B cell (primary cell): ENCODE measurements at regions not wholly inside any gene's neighbourhood (a gene's known extent, or its start where the extent isn't known, plus 50 kb on each side); places are given as distances from the start of the nearest gene placed in this dataset.

ENCODE experiments used
- ATAC-seq: fragments of 200-7000 bp; cut with Tn5 transposase; one replicate; pipeline ENCODE4 v1.10.0; 2021; ENCODE audit warnings: low read depth, mild to moderate bottlenecking, moderate number of reproducible peaks, moderate library complexity
- CTCF ChIA-PET: fragments of 350-600 bp; sonication (Branson Sonifier 250); formaldehyde crosslinking; loops from one replicate; lab custom pipeline; 2021; ENCODE audit warnings: antibody characterized with exemption, inconsistent platforms; lab: Charles Lee
- POLR2A ChIA-PET: fragments of 350-600 bp; sonication (Branson Sonifier 250); formaldehyde crosslinking; loops from one replicate; lab custom pipeline; 2021; ENCODE audit warnings: antibody characterized with exemption; lab: Charles Lee
- DNase-seq: peaks from one replicate; pipeline ENCODE4 v3.0.0; 2013
- H2AFZ ChIP-seq: 2 replicates; pipeline ENCODE4 v1.6.1; 2012; ENCODE audit warnings: mild to moderate bottlenecking, low read depth, low read length; ENCODE audit not compliant: insufficient read depth, poor library complexity, severe bottlenecking
- H3K27ac ChIP-seq, 2 donors: 1 replicate in 1 of 2; 2 replicates in 1 of 2; pipeline ENCODE4 v1.5.1; 2012 to 2013; ENCODE audit warnings: low read length in 2 of 2, mild to moderate bottlenecking in 2 of 2, moderate library complexity in 1 of 2
- H3K27me3 ChIP-seq, 4 experiments: fragments of 200-600 bp in 1 of 4; sonication (generic) in 1 of 4; replicated peaks in 1 of 4; 1 replicate in 2 of 4; 2 replicates in 2 of 4; pipeline versions ENCODE4 v1.6.1 to v1.7.0; 2013 to 2016; ENCODE audit warnings: low read length in 3 of 4, mild to moderate bottlenecking in 2 of 4, mixed read lengths in 1 of 4, moderate library complexity in 1 of 4; ENCODE audit not compliant: insufficient read depth in 4 of 4, control insufficient read depth in 3 of 4; ENCODE audit errors: control extremely low read depth in 1 of 4
- H3K36me3 ChIP-seq, 2 experiments: replicated peaks in 1 of 2; 1 replicate in 1 of 2; 2 replicates in 1 of 2; pipeline versions ENCODE4 v1.6.1 to v1.7.1; 2013; ENCODE audit warnings: low read length in 1 of 2; ENCODE audit not compliant: insufficient read depth in 2 of 2, control insufficient read depth in 1 of 2; ENCODE audit errors: control extremely low read depth in 1 of 2, extremely low read depth in 1 of 2
- H3K4me1 ChIP-seq, 2 donors: fragments of 200-600 bp in 1 of 2; sonication (generic) in 1 of 2; 1 replicate in 1 of 2; 2 replicates in 1 of 2; pipeline versions ENCODE4 v1.5.1 to v1.6.1; 2013 to 2017; ENCODE audit warnings: low read length in 2 of 2; ENCODE audit not compliant: control insufficient read depth in 2 of 2, insufficient read depth in 2 of 2
- H3K4me2 ChIP-seq: replicated peaks from 2 replicates; pipeline ENCODE3; 2012; ENCODE audit warnings: mild to moderate bottlenecking, low read depth, low read length; ENCODE audit not compliant: poor library complexity, severe bottlenecking
- H3K4me3 ChIP-seq, 5 experiments: fragments of 200-600 bp in 1 of 5; sonication (generic) in 1 of 5; 1 replicate in 3 of 5; 2 replicates in 2 of 5; pipeline versions ENCODE4 v1.5.1 to v1.7.0; 2011 to 2016; ENCODE audit warnings: low read length in 4 of 5, mild to moderate bottlenecking in 4 of 5, low read depth in 2 of 5, control low read depth in 1 of 5, moderate library complexity in 1 of 5; ENCODE audit not compliant: insufficient read depth in 1 of 5; ENCODE audit errors: control extremely low read depth in 1 of 5, extremely low read depth in 1 of 5
- H3K79me2 ChIP-seq: fragments of 200-600 bp; sonication (generic); one replicate; pipeline ENCODE4 v1.6.0; 2016; ENCODE audit warnings: low read length; ENCODE audit not compliant: control insufficient read depth, insufficient read depth
- H3K9ac ChIP-seq: fragments of 200-600 bp; sonication (generic); 2 replicates; pipeline ENCODE4 v1.6.1; 2017; ENCODE audit warnings: mild to moderate bottlenecking, low read length, moderate library complexity
- H3K9me3 ChIP-seq, 3 donors: one replicate each; pipeline versions ENCODE4 v1.6.1 to v1.7.1; 2013; ENCODE audit warnings: low read length in 2 of 3; ENCODE audit not compliant: control insufficient read depth in 2 of 3, insufficient read depth in 1 of 3; ENCODE audit errors: control extremely low read depth in 1 of 3
- H4K20me1 ChIP-seq: 2 replicates; pipeline ENCODE4 v1.6.0; 2012; ENCODE audit warnings: mild to moderate bottlenecking, low read length; ENCODE audit not compliant: insufficient read depth, control insufficient read depth, poor library complexity, severe bottlenecking
- H3K27ac Mint-ChIP-seq: one replicate; pipeline ENCODE4 v1.8.0; 2021; ENCODE audit warnings: mixed read lengths
- H3K27me3 Mint-ChIP-seq: one replicate; pipeline ENCODE4 v1.8.0; 2021; ENCODE audit warnings: mixed read lengths
- H3K4me1 Mint-ChIP-seq: one replicate; pipeline ENCODE4 v1.8.0; 2021; ENCODE audit warnings: mixed read lengths
- H3K4me3 Mint-ChIP-seq: one replicate; pipeline ENCODE4 v1.8.0; 2021; ENCODE audit warnings: mixed read lengths
- H3K9me3 Mint-ChIP-seq: one replicate; pipeline ENCODE4 v1.8.0; 2022; ENCODE audit warnings: mixed read lengths; ENCODE audit not compliant: insufficient read depth
- EZH2 ChIP-seq: IDR thresholded peaks from 2 replicates; pipeline ENCODE4 v1.6.1; 2012; ENCODE audit warnings: borderline replicate concordance, low read depth, mild to moderate bottlenecking, moderate library complexity, low read length; ENCODE audit not compliant: insufficient read depth, poor library complexity, severe bottlenecking
- WGBS: methylation state at CpG from one replicate; pipeline ENCODE4 v1.1.5; 2013; ENCODE audit warnings: missing lambda C conversion rate; ENCODE audit not compliant: insufficient coverage; 5-methylcytosine and 5-hydroxymethylcytosine counted together
- intact Hi-C: fragments of 100-400 bp; cut with micrococcal nuclease; formaldehyde crosslinking; loops from one replicate; pipeline ENCODE4 v1.10.0; 2022
- TF ChIP-seq, protein P1 (sequence below): fragments of 200-600 bp; IDR thresholded peaks from one replicate; pipeline ENCODE4 v1.8.0; 2022; ENCODE audit warnings: antibody characterized with exemption, mild to moderate bottlenecking

DNA sequence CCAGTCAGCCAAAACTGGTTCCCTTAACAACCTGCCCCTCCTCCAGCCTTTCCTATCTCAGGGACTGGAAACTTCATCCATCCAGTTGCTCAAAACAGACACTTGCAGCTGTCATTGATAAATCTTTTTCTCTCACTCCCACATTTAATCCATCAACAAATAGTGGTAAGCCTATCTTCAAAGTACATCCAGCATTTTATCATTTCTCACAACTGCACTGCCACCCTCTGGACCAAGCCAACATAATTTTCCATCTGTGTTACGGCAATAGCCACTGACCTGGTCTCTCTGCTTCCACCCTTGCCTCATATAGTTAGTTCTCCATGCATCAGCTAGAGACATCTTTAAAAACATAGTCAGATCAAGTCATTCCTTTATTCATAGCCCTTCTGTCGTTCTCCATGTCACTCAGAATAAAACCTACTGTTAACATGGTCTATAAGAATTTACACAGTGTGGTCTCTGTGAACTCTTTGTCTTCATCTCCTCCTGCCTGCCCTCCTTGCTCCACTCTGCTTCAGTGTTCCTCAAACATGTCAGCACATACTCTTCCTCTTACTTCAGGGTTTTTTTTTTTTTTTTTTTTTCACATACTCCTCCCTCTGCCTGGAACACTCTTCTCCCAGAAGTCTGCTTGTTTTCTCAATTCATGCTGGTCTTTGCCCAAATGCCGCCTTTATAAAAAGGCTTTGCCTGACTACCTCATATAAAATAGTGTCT, 102.5 kb upstream of the COL6A5 start:
- Histone ChIP-seq H3K27ac (no peak overlapping the region), H3K79me2 (no peaks in the 10 kb centered on the region), H3K27me3 (peaks cover 0 to 3% (median 3%) of the 10 kb centered on the region in 4 experiments), H3K4me3 (no peak overlapping the region), H3K36me3 (no peaks in the 10 kb centered on the region), H2AFZ (no peak overlapping the region), H3K9ac (no peak overlapping the region), H4K20me1 (no peaks in the 10 kb centered on the region), H3K4me2 (no peak overlapping the region), H3K9me3 (no peaks in the 10 kb centered on the region), H3K4me1 (no peaks in the 10 kb centered on the region)
- Mint-ChIP-seq H3K27me3 (peaks cover 9% of the 10 kb centered on the region), H3K4me1 (no peaks in the 10 kb centered on the region), H3K4me3 (no peak overlapping the region), H3K9me3 (no peaks in the 10 kb centered on the region), H3K27ac (no peak overlapping the region)
- DNase-seq (no peak), ATAC-seq (no peak)
- ChIA-PET POLR2A (no interaction called here), CTCF (no interaction called here)
- TF ChIP-seq, protein P1, sequence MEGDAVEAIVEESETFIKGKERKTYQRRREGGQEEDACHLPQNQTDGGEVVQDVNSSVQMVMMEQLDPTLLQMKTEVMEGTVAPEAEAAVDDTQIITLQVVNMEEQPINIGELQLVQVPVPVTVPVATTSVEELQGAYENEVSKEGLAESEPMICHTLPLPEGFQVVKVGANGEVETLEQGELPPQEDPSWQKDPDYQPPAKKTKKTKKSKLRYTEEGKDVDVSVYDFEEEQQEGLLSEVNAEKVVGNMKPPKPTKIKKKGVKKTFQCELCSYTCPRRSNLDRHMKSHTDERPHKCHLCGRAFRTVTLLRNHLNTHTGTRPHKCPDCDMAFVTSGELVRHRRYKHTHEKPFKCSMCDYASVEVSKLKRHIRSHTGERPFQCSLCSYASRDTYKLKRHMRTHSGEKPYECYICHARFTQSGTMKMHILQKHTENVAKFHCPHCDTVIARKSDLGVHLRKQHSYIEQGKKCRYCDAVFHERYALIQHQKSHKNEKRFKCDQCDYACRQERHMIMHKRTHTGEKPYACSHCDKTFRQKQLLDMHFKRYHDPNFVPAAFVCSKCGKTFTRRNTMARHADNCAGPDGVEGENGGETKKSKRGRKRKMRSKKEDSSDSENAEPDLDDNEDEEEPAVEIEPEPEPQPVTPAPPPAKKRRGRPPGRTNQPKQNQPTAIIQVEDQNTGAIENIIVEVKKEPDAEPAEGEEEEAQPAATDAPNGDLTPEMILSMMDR: no peak
- no peak for TF ChIP-seq EZH2
- intact Hi-C loops: no loop called here
- 79% methylated on average over 3 of the region's 3 CpGs for WGBS

GRCh38 chr3:130243808-130244207, 101.7 kb upstream of the COL6A5 start:
- ChIA-PET POLR2A (no interaction called here), CTCF (no interaction called here)
- H3K79me2 ChIP-seq: no peaks in the 10 kb centered on the region
- Mint-ChIP-seq H3K4me1 (no peaks in the 10 kb centered on the region), H3K4me3 (no peak overlapping the region), H3K9me3 (no peaks in the 10 kb centered on the region), H3K27me3 (peaks cover 9% of the 10 kb centered on the region), H3K27ac (no peak overlapping the region)
- H3K36me3 ChIP-seq: no peaks in the 10 kb centered on the region
- H3K4me3 ChIP-seq: no peak overlapping the region
- no peaks in the 10 kb centered on the region for H3K4me1 ChIP-seq
- H4K20me1 ChIP-seq: no peaks in the 10 kb centered on the region
- DNase-seq: no peak
- no peak overlapping the region for H3K27ac ChIP-seq
- H3K9me3 ChIP-seq: no peaks in the 10 kb centered on the region
- peaks cover 0 to 3% (median 3%) of the 10 kb centered on the region in 4 experiments for H3K27me3 ChIP-seq
- no peak overlapping the region for H3K9ac ChIP-seq
- TF ChIP-seq, protein P1: no peak
- no peak overlapping the region for H3K4me2 ChIP-seq
- H2AFZ ChIP-seq: no peak overlapping the region
- intact Hi-C loops: no loop called here
- no peak for ATAC-seq
